ENCODE measurements at regions not wholly inside any gene's neighbourhood (a gene's known extent, or its start where the extent isn't known, plus 50 kb on each side); places are given as distances from the start of the nearest gene placed in this dataset.

- TF ChIP-seq TRIM28 (IDR thresholded peaks at IDR 0.05; ENCODE audit: borderline replicate concordance, low read length) (no peak), ZNF23 (tag by site-specific recombination; IDR thresholded peaks at IDR 0.05; ENCODE audit: borderline replicate concordance) (no peak), CTCF (tag by site-specific recombination; IDR thresholded peaks at IDR 0.05) (no peak), ZNF398 (tag by site-specific recombination; IDR thresholded peaks at IDR 0.05) (no peak)
Observed at GRCh38 chr2:122323927-122324326, 568.5 kb downstream of the TSN start.
